HCT116 (cell line): ENCODE measurements at regions not wholly inside any gene's neighbourhood (a gene's known extent, or its start where the extent isn't known, plus 50 kb on each side); places are given as distances from the start of the nearest gene placed in this dataset.

Experiments
- ATAC-seq: fragments of 200-7000 bp; cut with Tn5 transposase; 2 replicates; pipeline ENCODE4 v1.9.1; 2020; ENCODE audit warnings: mild to moderate bottlenecking, moderate library complexity
- BruUV-seq: library from RNA; stranded (reverse); fragments of 400-500 nt; replicated peaks from 2 replicates; lab custom pipeline; 2021; lab: Mats Ljungman, UMichigan
- CTCF ChIA-PET: fragments of 300-600 bp; sonication (Branson Sonifier 250); formaldehyde crosslinking; loops from one replicate; lab custom pipeline; 2021; ENCODE audit warnings: antibody characterized with exemption; lab: Charles Lee
- POLR2A ChIA-PET: fragments of 300-600, 350-600 bp; sonication (Branson Sonifier 250); formaldehyde crosslinking; loops from one replicate; lab custom pipeline; 2021; ENCODE audit warnings: antibody characterized with exemption; lab: Charles Lee
- RAD21 ChIA-PET, 2 experiments: fragments of 300-600 bp; sonication (Branson Sonifier 250); formaldehyde crosslinking; loops; one replicate each; lab custom pipeline; 2023; ENCODE audit warnings: low total read pairs in 2 of 2; ENCODE audit not compliant: uncharacterized antibody in 2 of 2, unreplicated experiment in 2 of 2, low non-redundant PET in 1 of 2; lab: Charles Lee
- DNase-seq: peaks from one replicate; pipeline ENCODE4 v3.0.0-alpha.2; 2010; ENCODE audit warnings: low read depth, low spot score
- H2AFZ ChIP-seq: fragments of 200-600 bp; shearing (Covaris generic), sonication (generic); 2 replicates; pipeline ENCODE4 v1.6.1; 2017; ENCODE audit warnings: low read depth, mixed run types, mixed read lengths, antibody characterized with exemption, low read length; ENCODE audit not compliant: poor library complexity, severe bottlenecking
- H3K27ac ChIP-seq: 2 replicates; pipeline ENCODE4 v1.5.1; 2012; ENCODE audit warnings: low read depth, low read length
- H3K27me3 ChIP-seq: fragments of 200-600 bp; sonication (generic); 2 replicates; pipeline ENCODE4 v1.6.1; 2016; ENCODE audit warnings: mixed run types, low read length, mixed read lengths; ENCODE audit not compliant: insufficient read depth
- H3K36me3 ChIP-seq, 2 experiments: fragments of 200-500 bp in 1 of 2; fragments of 200-600 bp in 1 of 2; sonication (Bioruptor generic) in 1 of 2; sonication (generic) in 1 of 2; 2 replicates each; pipeline versions ENCODE4 v1.5.1 to v1.6.1; 2014 to 2016; ENCODE audit warnings: low read length in 2 of 2, inconsistent platforms in 1 of 2, mixed read lengths in 1 of 2, mixed run types in 1 of 2; ENCODE audit not compliant: insufficient read depth in 2 of 2, control insufficient read depth in 1 of 2
- H3K4me1 ChIP-seq, 2 experiments: fragments of 200-600 bp in 1 of 2; sonication (generic) in 1 of 2; 2 replicates each; pipeline versions ENCODE4 v1.5.1 to v1.6.1; 2012 to 2017; ENCODE audit warnings: low read length in 2 of 2, inconsistent platforms in 1 of 2, mild to moderate bottlenecking in 1 of 2, mixed read lengths in 1 of 2, mixed run types in 1 of 2, moderate library complexity in 1 of 2; ENCODE audit not compliant: insufficient read depth in 2 of 2, control insufficient read depth in 1 of 2
- H3K4me2 ChIP-seq: fragments of 200-600 bp; sonication (generic); 2 replicates; pipeline ENCODE4 v1.6.1; 2017; ENCODE audit warnings: mixed run types, low read length, mixed read lengths
- H3K4me3 ChIP-seq, 2 experiments: fragments of 200-600 bp in 1 of 2; sonication (generic) in 1 of 2; replicated peaks in 1 of 2; 2 replicates each; pipeline ENCODE4 v1.5.1; 2011 to 2016; ENCODE audit warnings: low read length in 2 of 2, control low read depth in 1 of 2, low read depth in 1 of 2, mild to moderate bottlenecking in 1 of 2, mixed read lengths in 1 of 2, mixed run types in 1 of 2
- H3K79me2 ChIP-seq: fragments of 200-600 bp; sonication (generic); 2 replicates; pipeline ENCODE4 v1.6.1; 2017; ENCODE audit warnings: mild to moderate bottlenecking, mixed run types, low read length, moderate library complexity, mixed read lengths; ENCODE audit not compliant: insufficient read depth
- H3K9ac ChIP-seq: fragments of 200-600 bp; sonication (generic); 2 replicates; pipeline ENCODE4 v1.6.1; 2016; ENCODE audit warnings: low read length, mixed read lengths
- H3K9me2 ChIP-seq: fragments of 200-600 bp; sonication (generic), shearing (Covaris generic); 2 replicates; pipeline ENCODE4 v1.6.1; 2017; ENCODE audit warnings: mixed run types, mild to moderate bottlenecking, moderate library complexity; ENCODE audit not compliant: insufficient read depth
- H3K9me3 ChIP-seq, 2 experiments: fragments of 200-500 bp in 1 of 2; fragments of 200-600 bp in 1 of 2; sonication (Bioruptor generic) in 1 of 2; sonication (generic) in 1 of 2; 2 replicates each; pipeline ENCODE4 v1.6.1; 2014 to 2017; ENCODE audit warnings: low read length in 2 of 2, mixed read lengths in 2 of 2, inconsistent platforms in 1 of 2, low read depth in 1 of 2, mild to moderate bottlenecking in 1 of 2, mixed run types in 1 of 2, moderate library complexity in 1 of 2; ENCODE audit not compliant: control insufficient read depth in 1 of 2, insufficient read depth in 1 of 2
- H4K20me1 ChIP-seq: fragments of 200-600 bp; sonication (generic), shearing (Covaris generic); 2 replicates; pipeline ENCODE4 v1.6.1; 2017; ENCODE audit warnings: mixed run types, mild to moderate bottlenecking, moderate library complexity; ENCODE audit not compliant: insufficient read depth
- CBX3 ChIP-seq: IDR thresholded peaks from 2 replicates; pipeline ENCODE4 v1.6.1; 2012; ENCODE audit warnings: low read depth
- CTCF ChIP-seq, 3 experiments: fragments of 200-600 bp in 1 of 3; sonication (generic) in 1 of 3; IDR thresholded peaks in 2 of 3; conservative IDR thresholded peaks in 1 of 3; 2 replicates each; pipeline ENCODE4 v1.5.1; 2012 to 2017; ENCODE audit warnings: low read depth in 2 of 3, low read length in 2 of 3, antibody characterized with exemption in 1 of 3, borderline replicate concordance in 1 of 3, control low read depth in 1 of 3, mild to moderate bottlenecking in 1 of 3, mixed read lengths in 1 of 3, mixed run types in 1 of 3, moderate library complexity in 1 of 3; ENCODE audit not compliant: insufficient read depth in 1 of 3
- EGR1 ChIP-seq: IDR thresholded peaks from 2 replicates; pipeline ENCODE4 v1.6.1; 2012; ENCODE audit warnings: low read depth
- EZH2 ChIP-seq: fragments of 200-600 bp; sonication (generic); IDR thresholded peaks from 2 replicates; pipeline ENCODE4 v1.6.1; 2017; ENCODE audit warnings: antibody characterized with exemption, mixed run types
- EZH2phosphoT487 ChIP-seq: fragments of 200-600 bp; IDR thresholded peaks from 2 replicates; pipeline ENCODE4 v1.6.1; 2018; ENCODE audit warnings: antibody characterized with exemption, borderline replicate concordance
- JUND ChIP-seq: IDR thresholded peaks from 2 replicates; pipeline ENCODE4 v1.6.1; 2012
- POLR2A ChIP-seq: IDR thresholded peaks from 2 replicates; pipeline ENCODE4 v1.7.0; 2011; ENCODE audit warnings: borderline replicate concordance; ENCODE audit not compliant: insufficient read depth, insufficient read length; ENCODE audit errors: extremely low read depth
- RAD21 ChIP-seq: IDR thresholded peaks from 2 replicates; pipeline ENCODE4 v1.6.1; 2012; ENCODE audit warnings: low read depth, mild to moderate bottlenecking
- REST ChIP-seq: IDR thresholded peaks from 2 replicates; pipeline ENCODE4 v1.6.1; 2012; ENCODE audit warnings: low read depth
- SP1 ChIP-seq: IDR thresholded peaks from 2 replicates; pipeline ENCODE4 v1.6.1; 2012; ENCODE audit warnings: low read depth
- TCF7L2 ChIP-seq: IDR thresholded peaks from 2 replicates; pipeline ENCODE4 v1.7.0; 2011; ENCODE audit warnings: borderline replicate concordance, inconsistent platforms; ENCODE audit not compliant: insufficient read depth, insufficient read length; ENCODE audit errors: extremely low read depth
- ZNF274 ChIP-seq: fragments of 200-500 bp; sonication (Bioruptor generic); IDR thresholded peaks from 2 replicates; pipeline ENCODE4 v1.6.1; 2014; ENCODE audit warnings: mild to moderate bottlenecking, low read depth, low read length, inconsistent platforms
- intact Hi-C: fragments of 100-400 bp; cut with micrococcal nuclease; formaldehyde crosslinking; loops from 2 replicates; pipeline ENCODE4 v1.10.0; 2022

GRCh38 chr9:106051545-106051944 is 357.2 kb downstream of the TMEM38B start:
- H3K9me2 ChIP-seq: no peaks in the 10 kb centered on the region
- ChIA-PET CTCF (no interaction called here), POLR2A (no interaction called here)

More at GRCh38 chr9:106051545-106051944, 357.2 kb downstream of the TMEM38B start:
- no TSS peak for BruUV-seq
- ATAC-seq: no peak
- no peak overlapping the region for H2AFZ ChIP-seq
- H3K4me3 ChIP-seq: no peak overlapping the region
- no peaks in the 10 kb centered on the region for H3K36me3 ChIP-seq
- TF ChIP-seq EZH2 (no peak), ZNF274 (no peak), EZH2phosphoT487 (no peak), CTCF (IDR thresholded peaks at IDR 0.05 in 2 of 3, conservative IDR thresholded peaks at IDR 0.05 in 1 of 3; ENCODE audit: borderline replicate concordance in 1 of 3, insufficient read depth in 1 of 3, low read depth in 2 of 3, low read length in 2 of 3) (no peak), SP1 (no peak), RAD21 (no peak), JUND (no peak), POLR2A (no peak), REST (no peak), TCF7L2 (no peak), EGR1 (no peak), CBX3 (no peak)
- TF ChIP-seq, all 23 proteins: peak for 0
- H3K4me2 ChIP-seq: no peak overlapping the region
- peaks cover 7% of the 10 kb centered on the region for H3K27me3 ChIP-seq
- H3K4me1 ChIP-seq: no peaks in the 10 kb centered on the region
- H3K9ac ChIP-seq: no peak overlapping the region
- H3K27ac ChIP-seq: no peak overlapping the region
- RAD21 ChIA-PET: no interaction called here
- no peaks in the 10 kb centered on the region for H3K79me2 ChIP-seq
- DNase-seq: no peak
- H3K9me3 ChIP-seq: no peaks in the 10 kb centered on the region
- intact Hi-C loops: no loop called here
- no peaks in the 10 kb centered on the region for H4K20me1 ChIP-seq
